GM20000 (cell line): ENCODE measurements at regions not wholly inside any gene's neighbourhood (a gene's known extent, or its start where the extent isn't known, plus 50 kb on each side); places are given as distances from the start of the nearest gene placed in this dataset.

Experiments used
- DNase-seq: peaks from one replicate; pipeline ENCODE4 v3.0.0; 2012; ENCODE audit warnings: low spot score
- CTCF ChIP-seq: IDR thresholded peaks from 2 replicates; pipeline ENCODE4 v1.5.1; 2012; ENCODE audit warnings: mild to moderate bottlenecking, control low read depth; ENCODE audit errors: extremely low read depth, missing control alignments

DNA sequence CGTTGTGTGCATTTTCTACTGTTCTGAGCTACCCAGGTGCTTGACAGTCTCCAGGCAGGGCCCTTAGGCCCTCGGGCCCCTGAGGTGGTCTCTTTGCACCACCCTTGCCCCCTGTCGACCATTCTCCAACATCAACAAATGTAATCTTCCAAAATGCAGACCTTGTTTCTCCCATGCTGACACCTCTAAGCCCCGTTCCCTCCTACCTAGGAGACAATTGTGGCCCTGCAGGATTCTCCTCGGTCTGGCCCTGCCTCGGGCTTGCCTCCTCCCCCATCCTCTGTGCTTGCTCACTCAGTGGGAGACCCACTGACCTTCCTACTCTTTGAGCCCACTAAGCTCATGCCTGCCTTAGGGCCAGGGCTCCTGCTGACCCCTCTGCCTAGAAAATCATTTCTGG lies 104.2 kb upstream of the TARDBP start:
- no peak for DNase-seq
- TF ChIP-seq CTCF = no peak

GRCh38 chr1:10909697-10910680 lies 102.5 kb upstream of the TARDBP start:
- DNase-seq = peak; percentile 78
- TF ChIP-seq CTCF = peak; percentile 55

GRCh38 chr1:10910681-10911489 lies 101.6 kb upstream of the TARDBP start:
- no peak for TF ChIP-seq CTCF
- DNase-seq = no peak

DNA sequence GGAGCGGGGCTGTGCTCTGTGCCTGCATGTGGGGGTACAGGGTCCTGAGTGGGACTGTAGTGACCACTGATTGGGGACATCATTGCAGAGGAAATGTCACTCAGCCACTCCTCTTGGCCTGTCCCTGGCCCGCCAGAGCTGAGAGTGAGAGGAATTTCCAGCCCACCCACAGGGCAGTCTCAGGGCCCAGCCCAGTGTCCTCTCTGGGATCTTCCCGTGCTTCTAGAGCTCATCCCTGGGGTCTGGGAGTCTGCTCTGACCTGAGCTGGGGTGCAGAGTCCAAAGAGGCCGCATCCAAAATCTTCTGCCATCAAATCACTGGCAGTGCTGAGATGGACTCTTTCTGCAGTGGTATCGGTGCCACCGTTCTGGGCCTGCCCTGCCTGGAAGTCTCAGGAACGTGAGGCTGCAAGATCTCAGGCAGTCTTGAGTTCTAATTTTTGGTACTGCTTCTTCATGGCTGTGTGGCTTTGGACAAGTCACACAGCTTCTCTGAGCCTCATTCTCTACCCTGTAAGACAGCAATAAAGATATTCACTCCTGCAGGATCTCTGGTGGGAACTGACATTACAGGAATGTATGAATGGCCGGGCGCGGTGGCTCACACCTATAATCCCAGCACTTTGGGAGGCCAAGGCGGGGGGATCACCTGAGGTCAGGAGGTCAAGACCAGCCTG lies 100.8 kb upstream of the TARDBP start:
- TF ChIP-seq CTCF = no peak
- DNase-seq = no peak

DNA sequence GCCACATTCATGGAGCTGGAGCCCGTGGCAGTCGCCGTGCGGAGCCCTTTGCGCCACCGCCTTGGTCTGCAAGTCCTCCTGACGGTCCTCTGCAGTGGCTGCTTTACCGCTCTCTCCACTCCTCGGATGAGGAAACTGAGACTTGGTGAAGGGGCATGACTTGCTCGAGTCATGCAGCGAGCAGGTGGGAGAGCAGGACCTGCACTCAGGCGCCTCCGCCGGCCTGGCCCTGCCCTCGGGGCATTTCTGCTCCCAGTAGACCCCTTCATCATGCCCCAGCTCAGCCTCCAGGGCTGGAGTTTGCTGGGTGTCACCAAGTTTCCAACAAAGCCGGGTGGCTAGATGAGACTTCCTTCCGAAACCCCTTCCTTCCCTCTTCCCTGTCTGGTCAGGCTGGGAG lies 100.0 kb upstream of the TARDBP start:
- TF ChIP-seq CTCF = no peak

GRCh38 chr1:10914056-10914455 lies 98.4 kb upstream of the TARDBP start:
- DNase-seq = no peak
- no peak for TF ChIP-seq CTCF

More for the DNA sequence above, 100.0 kb upstream of the TARDBP start:
- DNase-seq = no peak

- TF ChIP-seq CTCF = no peak
- no peak for DNase-seq
Observed at GRCh38 chr1:10915594-10915993, 96.9 kb upstream of the TARDBP start.
